NCI-H128 (cell line): ENCODE measurements at regions not wholly inside any gene's neighbourhood (a gene's known extent, or its start where the extent isn't known, plus 50 kb on each side); places are given as distances from the start of the nearest gene placed in this dataset.

ENCODE experiments used
- DNase-seq: peaks from one replicate; lab custom pipeline; 2025; ENCODE audit not compliant: unreplicated experiment; lab: John Stamatoyannopoulos, UW

DNA sequence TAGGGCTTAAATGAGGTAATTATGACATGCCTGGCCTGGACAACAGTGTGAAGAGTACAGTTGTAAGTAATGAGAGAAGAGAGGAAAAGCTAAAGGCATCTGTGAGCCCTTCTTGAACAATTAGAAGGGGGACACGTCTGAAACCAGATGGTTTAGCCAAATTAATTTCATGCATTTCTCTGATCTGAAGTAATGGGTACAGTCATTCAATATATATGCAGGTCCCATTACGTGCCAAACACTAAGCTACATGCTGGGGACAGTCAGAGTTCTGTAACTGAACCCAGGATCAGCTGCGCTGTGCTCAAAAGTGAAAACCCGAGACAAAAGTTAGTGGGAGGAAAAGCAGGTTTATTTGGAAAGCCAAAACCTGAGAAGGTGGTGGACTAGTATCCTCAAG is 207.2 kb upstream of the TMTC1 start:
- DNase-seq = no peak

- no peak for DNase-seq
Observed at GRCh38 chr12:29983851-29984250, 200.1 kb upstream of the TMTC1 start.

- DNase-seq = no peak
Observed at GRCh38 chr12:29980304-29980703, 196.6 kb upstream of the TMTC1 start.

DNA sequence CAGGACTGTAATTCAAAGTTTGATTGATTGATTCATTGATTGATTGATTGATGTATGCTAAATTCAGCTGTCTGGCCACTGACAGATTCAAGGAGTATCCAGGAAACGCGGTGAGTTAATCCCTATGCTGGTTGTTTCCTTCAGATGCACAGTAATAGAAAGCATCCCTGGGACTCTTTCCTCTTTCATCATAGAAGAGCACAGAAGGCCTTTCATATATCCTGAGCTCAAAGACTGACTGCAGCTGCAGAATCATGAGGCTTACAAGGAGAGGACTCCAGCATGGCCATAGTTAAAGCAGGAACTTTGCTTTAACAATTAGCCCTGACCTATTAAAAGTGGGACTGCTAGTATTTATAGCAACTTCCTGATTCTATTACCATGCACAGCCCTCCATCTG is 187.7 kb upstream of the TMTC1 start:
- DNase-seq = no peak

- no peak for DNase-seq
Observed at GRCh38 chr12:29970501-29970900, 186.8 kb upstream of the TMTC1 start.

- no peak for DNase-seq
Observed at GRCh38 chr12:29962276-29963035, 178.7 kb upstream of the TMTC1 start.

DNA sequence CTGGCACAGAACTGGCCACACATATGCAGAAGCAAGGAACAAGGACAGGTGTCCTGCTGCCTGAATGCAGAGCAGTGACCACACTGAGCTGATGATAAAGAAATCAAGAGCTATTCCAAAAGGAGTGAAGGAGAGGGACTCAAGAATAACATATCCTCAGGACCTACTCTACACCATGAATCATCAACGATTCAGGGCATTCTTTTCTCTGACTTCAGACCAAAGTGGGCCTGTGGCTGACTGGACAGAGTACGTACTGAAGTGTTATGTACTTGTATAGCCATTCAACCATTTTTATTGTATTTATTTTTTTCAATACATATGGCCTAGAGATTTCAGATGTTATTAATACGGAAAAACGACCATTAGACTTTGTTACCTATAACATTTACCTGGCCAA is 177.5 kb upstream of the TMTC1 start:
- DNase-seq = no peak

DNA sequence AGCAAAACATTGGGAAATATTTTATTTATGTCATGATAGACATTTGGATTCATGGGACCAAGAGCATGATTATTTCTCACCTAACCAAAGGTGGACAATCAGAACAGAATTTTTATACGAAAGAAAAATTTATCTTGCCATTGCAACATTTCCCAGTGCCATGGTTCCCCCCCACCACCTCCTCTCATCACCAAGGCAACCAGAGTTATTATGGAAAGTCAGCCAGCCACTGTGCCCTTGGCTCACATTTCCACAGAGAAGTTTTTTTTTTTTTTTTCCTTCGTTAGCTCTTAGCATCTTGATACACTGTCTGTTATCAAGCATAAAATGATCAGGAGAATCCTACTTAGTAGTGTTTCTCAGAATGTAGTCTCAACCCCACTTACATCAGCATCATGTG is 176.4 kb upstream of the TMTC1 start:
- no peak for DNase-seq

GRCh38 chr12:29957835-29958234 is 174.1 kb upstream of the TMTC1 start:
- DNase-seq = no peak

DNA sequence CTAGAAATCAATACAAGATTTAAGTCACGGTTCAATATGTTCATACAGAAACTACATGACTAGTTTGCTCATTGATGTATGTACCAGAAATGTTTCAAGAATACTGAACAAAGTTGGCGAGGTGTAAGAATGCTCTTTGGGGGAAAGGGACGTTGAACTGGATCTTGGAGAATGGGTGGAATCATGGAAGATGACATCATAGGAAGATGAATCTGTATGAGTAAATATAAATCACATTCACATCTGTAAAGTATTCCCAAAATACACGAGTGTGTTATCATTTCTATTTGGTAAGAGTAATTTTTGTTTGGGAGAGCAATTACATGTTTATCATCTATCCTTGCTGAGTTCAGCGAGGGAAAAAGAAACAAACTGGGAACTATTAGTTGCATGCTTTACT is 162.2 kb upstream of the TMTC1 start:
- no peak for DNase-seq

DNA sequence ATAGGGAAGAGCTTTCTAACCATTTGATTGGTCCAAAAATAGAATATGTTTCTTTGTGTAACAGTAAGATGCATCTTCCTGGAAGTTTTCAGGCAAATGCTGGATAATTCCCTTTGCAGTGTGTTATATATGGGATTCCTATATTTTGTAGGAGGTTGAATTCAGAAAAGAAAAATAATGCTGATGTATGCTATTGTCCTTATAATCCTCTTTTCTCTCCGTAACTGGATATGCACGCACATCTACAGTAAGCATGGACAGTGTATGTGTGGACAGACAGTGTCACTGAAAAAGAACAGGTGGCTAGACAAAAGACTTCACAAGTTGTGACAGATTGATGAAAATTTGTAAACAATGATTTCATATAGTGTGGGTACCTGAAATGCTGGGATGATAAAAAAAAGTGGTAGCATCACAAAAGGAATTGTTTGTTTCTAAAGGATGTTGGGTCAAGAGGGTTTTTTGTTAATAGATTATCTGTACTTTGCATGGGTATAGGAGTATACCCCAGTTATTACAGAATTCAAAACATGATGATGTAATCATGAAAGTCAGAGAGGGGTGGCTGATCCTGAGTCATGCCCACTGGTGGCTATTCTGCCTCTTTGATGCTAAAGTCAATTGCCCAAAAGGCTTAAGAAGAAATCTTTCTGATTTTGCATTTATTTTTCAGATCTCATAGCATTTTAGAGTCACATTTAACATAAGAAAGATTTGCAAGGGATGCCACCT is 160.7 kb upstream of the TMTC1 start:
- no peak for DNase-seq

DNA sequence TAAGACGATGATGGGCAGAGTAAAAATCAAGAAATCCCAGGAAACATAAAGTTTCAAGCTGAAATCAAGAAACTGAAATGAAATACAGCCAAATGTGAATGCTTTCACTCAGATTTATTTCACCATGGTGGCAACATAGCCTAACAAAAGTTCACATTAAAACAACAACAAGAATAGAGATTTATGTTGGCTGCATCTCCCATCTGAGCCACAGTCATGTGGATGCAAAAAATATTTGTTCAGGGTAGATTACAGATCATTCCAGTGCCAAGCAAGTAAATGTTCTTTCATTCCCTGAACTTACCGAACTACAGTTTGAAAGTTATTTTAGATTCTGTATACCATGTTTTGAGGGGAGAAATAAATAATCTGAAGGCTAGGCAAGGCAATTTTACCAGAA is 159.9 kb upstream of the TMTC1 start:
- no peak for DNase-seq

DNA sequence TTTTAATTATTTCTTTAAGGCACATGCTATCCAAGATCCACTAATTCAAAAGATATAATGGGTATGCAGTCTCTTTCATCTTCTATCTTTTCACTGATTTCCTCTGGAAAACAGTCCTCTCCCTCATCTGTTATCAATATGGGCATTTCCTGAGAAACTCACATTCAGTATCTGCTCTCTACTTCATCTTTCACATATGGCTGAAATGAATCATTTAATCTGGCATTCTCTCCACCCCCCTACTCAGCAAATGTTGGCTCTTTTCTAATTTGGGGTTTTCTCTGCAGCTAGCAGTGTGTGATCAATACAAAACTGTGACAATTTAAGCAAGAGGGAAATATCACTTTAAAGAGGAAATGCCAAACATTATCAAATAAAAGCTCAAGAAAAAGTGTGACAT is 157.1 kb upstream of the TMTC1 start:
- no peak for DNase-seq

GRCh38 chr12:29930503-29930902 is 146.8 kb upstream of the TMTC1 start:
- no peak for DNase-seq

DNA sequence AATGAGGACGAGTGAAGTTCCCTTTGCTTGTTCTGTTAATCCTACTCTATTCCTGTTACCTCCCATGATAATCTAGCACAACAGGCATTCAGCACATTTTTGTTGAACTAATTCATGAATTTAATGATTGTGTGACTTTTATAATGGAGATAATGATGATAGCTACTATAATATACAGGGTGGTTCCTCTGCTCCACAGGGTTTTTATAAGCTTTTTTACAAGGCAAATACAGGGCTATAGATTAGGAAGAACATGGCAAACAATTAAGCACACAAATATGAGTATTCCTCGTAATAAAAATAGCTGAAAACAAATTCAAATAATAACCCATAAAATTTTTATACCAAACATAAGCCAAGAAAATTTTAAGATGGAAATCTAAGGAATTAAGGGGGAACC is 145.6 kb upstream of the TMTC1 start:
- DNase-seq = no peak

GRCh38 chr12:29921307-29921706 is 137.6 kb upstream of the TMTC1 start:
- DNase-seq = no peak

DNA sequence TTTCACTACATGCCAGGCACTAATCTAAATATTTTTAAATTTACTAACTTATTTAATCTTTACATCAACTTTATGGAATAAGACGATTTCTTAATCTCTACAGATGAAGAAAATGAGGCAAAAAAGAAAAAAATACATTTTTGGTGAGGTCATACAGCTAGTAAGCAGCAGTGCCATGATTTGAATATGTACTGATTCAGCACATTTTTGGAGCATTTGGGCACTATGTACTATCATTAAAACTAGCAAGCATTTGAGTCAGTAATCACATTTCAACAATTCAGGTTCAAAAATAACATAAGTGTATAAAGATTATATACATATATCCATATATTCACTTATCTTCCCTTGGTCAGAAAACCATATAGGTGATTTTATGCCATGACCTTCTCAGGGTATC is 124.4 kb upstream of the TMTC1 start:
- no peak for DNase-seq

DNA sequence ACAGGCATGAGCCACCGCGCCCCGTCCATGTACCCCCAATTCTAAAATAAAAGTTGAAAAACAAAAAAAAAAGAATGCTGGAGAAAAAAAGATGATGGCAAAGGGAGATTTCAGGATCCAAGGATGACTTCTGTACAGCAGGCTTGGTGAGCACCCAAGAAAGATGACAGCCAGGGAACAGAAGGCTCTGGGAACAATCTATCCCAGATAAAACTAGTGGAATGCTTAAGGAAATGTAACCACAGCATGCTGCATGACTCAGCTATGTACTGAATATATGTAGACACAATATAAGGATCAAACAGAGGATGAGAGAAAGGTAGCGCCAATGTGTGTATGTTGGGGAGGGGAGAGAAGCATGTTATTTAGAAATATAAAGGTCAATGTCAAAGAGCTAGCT is 123.7 kb upstream of the TMTC1 start:
- no peak for DNase-seq

DNA sequence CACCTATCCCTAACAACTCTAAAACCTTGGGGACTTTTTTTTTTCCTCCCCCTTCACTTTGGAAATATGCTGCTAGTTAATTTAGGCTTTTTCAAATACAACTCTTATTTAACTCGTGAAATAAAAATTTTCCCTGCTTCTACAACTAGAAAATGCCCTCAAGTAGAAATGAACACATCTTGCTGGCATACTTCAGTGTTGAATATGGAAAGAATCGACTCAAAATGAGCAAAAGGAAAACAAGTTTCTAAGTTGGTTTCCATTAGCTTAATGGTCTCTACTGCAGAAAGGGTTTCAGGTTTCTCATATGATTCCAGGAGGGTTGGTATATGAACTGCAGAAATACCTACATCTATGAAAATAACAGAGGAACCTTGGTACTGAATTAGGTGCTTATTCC is 118.3 kb upstream of the TMTC1 start:
- DNase-seq = no peak

DNA sequence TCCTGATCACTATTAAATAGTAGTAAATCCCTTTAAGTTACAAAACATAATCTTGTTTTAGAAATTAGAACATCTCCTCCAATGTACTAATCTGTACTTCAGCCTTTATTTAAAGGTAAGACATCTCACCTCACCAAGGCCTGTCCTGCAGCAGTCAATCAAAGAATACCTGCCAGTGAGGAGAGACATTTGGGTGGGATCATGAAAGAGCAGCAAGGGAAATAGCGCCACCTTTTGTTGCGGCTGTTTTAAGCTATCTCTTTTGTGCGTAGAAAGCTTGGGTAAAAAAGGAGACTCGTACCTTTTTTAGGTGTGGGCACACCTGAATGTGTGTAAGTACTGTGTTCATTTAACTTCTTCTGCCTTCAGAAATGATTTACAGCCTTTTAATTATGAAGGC is 117.8 kb upstream of the TMTC1 start:
- no peak for DNase-seq

GRCh38 chr12:29899212-29899931 is 115.6 kb upstream of the TMTC1 start:
- DNase-seq = no peak

- no peak for DNase-seq
Observed at GRCh38 chr12:29895966-29896365, 112.2 kb upstream of the TMTC1 start.
